AG09309 (cell line): ENCODE measurements at regions not wholly inside any gene's neighbourhood (a gene's known extent, or its start where the extent isn't known, plus 50 kb on each side); places are given as distances from the start of the nearest gene placed in this dataset.

Source experiments
- DNase-seq: peaks from one replicate; pipeline ENCODE4 v3.0.0-alpha.2; 2010; ENCODE audit warnings: low read depth
- H3K4me3 ChIP-seq: 2 replicates; pipeline ENCODE4 v1.5.1; 2011; ENCODE audit warnings: mild to moderate bottlenecking, low read depth, low read length, moderate library complexity; ENCODE audit not compliant: control insufficient read depth
- TF ChIP-seq, protein P1 (sequence below): IDR thresholded peaks from 2 replicates; pipeline ENCODE4 v1.5.1; 2011; ENCODE audit warnings: mild to moderate bottlenecking, low read depth, low read length, inconsistent platforms; ENCODE audit not compliant: insufficient read depth, control insufficient read depth; ENCODE audit errors: missing control alignments

GRCh38 chr6:11919771-11920440 is 92.2 kb upstream of the HIVEP1 start:
- H3K4me3 ChIP-seq, result no peak overlapping the region
- TF ChIP-seq, protein P1, sequence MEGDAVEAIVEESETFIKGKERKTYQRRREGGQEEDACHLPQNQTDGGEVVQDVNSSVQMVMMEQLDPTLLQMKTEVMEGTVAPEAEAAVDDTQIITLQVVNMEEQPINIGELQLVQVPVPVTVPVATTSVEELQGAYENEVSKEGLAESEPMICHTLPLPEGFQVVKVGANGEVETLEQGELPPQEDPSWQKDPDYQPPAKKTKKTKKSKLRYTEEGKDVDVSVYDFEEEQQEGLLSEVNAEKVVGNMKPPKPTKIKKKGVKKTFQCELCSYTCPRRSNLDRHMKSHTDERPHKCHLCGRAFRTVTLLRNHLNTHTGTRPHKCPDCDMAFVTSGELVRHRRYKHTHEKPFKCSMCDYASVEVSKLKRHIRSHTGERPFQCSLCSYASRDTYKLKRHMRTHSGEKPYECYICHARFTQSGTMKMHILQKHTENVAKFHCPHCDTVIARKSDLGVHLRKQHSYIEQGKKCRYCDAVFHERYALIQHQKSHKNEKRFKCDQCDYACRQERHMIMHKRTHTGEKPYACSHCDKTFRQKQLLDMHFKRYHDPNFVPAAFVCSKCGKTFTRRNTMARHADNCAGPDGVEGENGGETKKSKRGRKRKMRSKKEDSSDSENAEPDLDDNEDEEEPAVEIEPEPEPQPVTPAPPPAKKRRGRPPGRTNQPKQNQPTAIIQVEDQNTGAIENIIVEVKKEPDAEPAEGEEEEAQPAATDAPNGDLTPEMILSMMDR, result no peak
- DNase-seq, result no peak

DNA sequence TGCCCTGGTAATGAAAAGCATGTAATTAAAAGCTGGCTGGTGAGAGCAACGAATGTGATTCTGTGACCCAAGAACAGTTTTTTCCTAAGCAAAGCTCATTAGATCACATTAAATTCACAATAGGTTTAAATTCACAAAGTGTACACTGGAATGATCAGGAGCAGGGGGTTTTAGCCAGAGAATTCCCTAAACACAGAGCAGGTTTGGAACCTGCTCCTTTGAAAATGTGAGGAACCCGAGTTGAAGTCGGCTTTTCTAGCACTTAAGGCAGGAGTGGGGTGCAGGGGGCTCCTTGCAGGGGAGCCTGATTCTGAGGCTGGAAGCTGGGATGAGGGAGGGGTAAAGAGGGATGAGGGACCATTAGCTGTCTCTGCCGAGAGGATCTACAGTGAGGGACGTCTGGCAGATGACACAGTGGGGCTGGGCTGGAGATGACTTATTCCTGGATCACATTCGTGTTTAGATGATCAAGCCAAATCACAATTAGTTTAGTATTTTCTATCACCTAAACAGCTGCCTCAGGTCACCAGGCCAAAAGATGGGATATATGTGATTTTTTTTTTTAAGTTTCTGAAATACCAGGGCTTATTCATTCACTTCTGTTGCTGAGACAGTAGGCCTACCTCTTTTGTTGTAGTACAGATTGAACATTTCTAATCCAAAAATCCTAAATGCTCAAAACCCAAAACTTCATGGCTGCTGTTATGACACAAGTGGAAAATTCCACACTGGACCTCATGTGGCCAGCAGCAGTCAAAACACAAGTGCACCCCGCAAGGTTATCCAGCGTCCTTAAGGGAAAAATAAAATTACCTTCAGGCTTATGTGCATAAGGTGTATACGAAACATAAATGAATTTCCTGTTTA is 93.1 kb upstream of the HIVEP1 start:
- no peak overlapping the region for H3K4me3 ChIP-seq
- TF ChIP-seq, protein P1, result no peak
- DNase-seq, result no peak

DNA sequence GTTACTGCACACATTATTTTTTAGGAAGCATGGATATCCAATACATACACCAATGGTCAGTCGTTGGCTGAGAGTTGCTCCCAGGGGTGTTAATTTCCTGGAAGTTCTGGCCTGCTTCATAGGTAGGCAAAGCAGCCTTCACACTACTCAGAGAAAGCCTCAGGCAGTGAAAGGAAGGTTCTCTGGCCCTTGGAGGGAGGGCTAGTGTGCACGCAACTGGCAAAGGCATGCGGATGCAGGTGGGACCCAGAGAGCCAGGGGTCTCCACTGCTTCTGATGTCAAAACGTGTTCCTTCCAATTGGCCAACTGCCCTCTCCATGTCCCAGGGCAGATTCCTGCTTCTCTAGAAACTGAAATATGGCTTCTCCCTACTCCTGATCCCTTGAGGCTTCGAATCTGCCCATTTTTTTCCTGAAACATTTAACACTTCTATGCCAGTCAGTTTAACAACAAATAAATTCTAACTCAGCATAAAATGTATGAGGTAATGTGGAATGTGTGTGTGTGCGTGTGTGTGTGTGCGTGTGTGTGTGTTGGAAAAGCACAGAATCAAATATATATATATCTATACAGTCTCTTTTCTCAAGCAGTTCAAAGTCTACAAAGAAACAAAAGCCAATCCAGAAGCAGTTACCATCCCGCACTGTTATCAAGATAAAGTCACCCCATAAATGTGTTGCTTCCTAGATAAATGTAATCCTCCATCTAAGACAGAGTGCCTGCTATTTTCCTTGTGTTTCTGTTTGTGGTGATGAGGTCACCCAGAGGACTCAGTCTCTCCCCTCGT is 94.0 kb upstream of the HIVEP1 start:
- DNase-seq, result peak; percentile 72
- H3K4me3 ChIP-seq, result no peak overlapping the region
- TF ChIP-seq, protein P1, result no peak

- TF ChIP-seq, protein P1, result no peak
- H3K4me3 ChIP-seq, result no peak overlapping the region
- DNase-seq, result no peak
Measured at GRCh38 chr6:11912420-11912819, 99.7 kb upstream of the HIVEP1 start.

DNA sequence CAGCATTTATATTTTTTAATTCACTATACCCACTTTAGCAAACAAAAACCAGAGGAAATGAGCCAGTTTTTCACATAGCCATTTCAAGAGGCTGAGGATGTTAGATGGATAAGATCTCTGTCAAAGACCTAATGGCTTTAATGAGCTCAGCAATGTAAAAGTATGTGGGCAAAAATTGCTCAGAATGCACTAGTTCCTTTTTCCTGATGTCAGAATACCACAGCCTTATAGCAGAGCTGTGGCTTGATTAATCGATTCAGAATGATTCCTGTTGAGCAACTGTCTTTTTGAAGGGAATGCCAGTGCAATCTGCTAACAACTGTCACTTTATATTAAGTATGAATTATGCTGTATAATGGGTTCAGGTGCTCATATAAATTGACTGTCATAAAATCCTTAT is 100.6 kb upstream of the HIVEP1 start:
- no peak for DNase-seq
- no peak overlapping the region for H3K4me3 ChIP-seq
- TF ChIP-seq, protein P1, result no peak

- TF ChIP-seq, protein P1, result no peak
- DNase-seq, result no peak
- H3K4me3 ChIP-seq, result no peak overlapping the region
Measured at GRCh38 chr6:11909696-11910132, 102.4 kb upstream of the HIVEP1 start.
